OCI-LY3 (cell line): ENCODE measurements at regions not wholly inside any gene's neighbourhood (a gene's known extent, or its start where the extent isn't known, plus 50 kb on each side); places are given as distances from the start of the nearest gene placed in this dataset.

Source experiments
- H2AFZ ChIP-seq: fragments of 200-600, 300-600 bp; shearing (Covaris generic); 2 replicates; pipeline ENCODE4 v1.6.0; 2014; ENCODE audit warnings: antibody characterized with exemption, low read depth, low read length
- H3K27ac ChIP-seq: fragments of 200-600, 300-600 bp; sonication (generic); 2 replicates; pipeline ENCODE4 v1.5.1; 2014; ENCODE audit warnings: mild to moderate bottlenecking, low read length, moderate library complexity, mixed read lengths
- H3K27me3 ChIP-seq: fragments of 200-600, 300-600 bp; sonication (generic); 2 replicates; pipeline ENCODE4 v1.6.1; 2014; ENCODE audit warnings: low read depth, low read length, mixed read lengths
- H3K36me3 ChIP-seq: fragments of 200-600, 300-600 bp; sonication (generic); replicated peaks from 2 replicates; pipeline ENCODE3; 2014; ENCODE audit warnings: low read depth, low read length, mixed read lengths
- H3K4me1 ChIP-seq: fragments of 300-600, 200-600 bp; sonication (generic); 2 replicates; pipeline ENCODE4 v1.6.1; 2014; ENCODE audit warnings: low read length, mixed read lengths
- H3K4me2 ChIP-seq: fragments of 200-600, 300-600 bp; sonication (generic); 2 replicates; pipeline ENCODE4 v1.6.1; 2014; ENCODE audit warnings: low read length, mixed read lengths
- H3K4me3 ChIP-seq: fragments of 300-600, 200-600 bp; sonication (generic); 2 replicates; pipeline ENCODE4 v1.5.1; 2014; ENCODE audit warnings: antibody characterized with exemption, mild to moderate bottlenecking, low read length, moderate library complexity
- H3K79me2 ChIP-seq: fragments of 300-600, 200-600 bp; shearing (Covaris generic); 2 replicates; pipeline ENCODE4 v1.6.1; 2014; ENCODE audit warnings: mild to moderate bottlenecking, low read length, mixed read lengths
- H3K9ac ChIP-seq: fragments of 300-600, 200-600 bp; shearing (Covaris generic); 2 replicates; pipeline ENCODE4 v1.6.0; 2014; ENCODE audit warnings: mild to moderate bottlenecking, low read length, moderate library complexity
- H3K9me3 ChIP-seq: fragments of 200-600, 300-600 bp; shearing (Covaris generic); 2 replicates; pipeline ENCODE4 v1.6.1; 2014; ENCODE audit warnings: low read length, mixed read lengths; ENCODE audit not compliant: insufficient read depth
- H4K20me1 ChIP-seq: fragments of 200-600, 300-600 bp; sonication (generic); 2 replicates; pipeline ENCODE4 v1.6.1; 2016; ENCODE audit warnings: low read length, mixed read lengths; ENCODE audit not compliant: insufficient read depth
- EZH2phosphoT487 ChIP-seq: fragments of 200-600 bp; shearing (Covaris generic); IDR thresholded peaks from 2 replicates; pipeline ENCODE4 v1.6.1; 2018; ENCODE audit warnings: antibody characterized with exemption, mixed run types, low read depth
- TF ChIP-seq, protein P1 (sequence below): fragments of 200-600, 300-600 bp; sonication (generic); IDR thresholded peaks from 2 replicates; pipeline ENCODE4 v1.5.1; 2014; ENCODE audit warnings: antibody characterized with exemption, low read length, low read depth

DNA sequence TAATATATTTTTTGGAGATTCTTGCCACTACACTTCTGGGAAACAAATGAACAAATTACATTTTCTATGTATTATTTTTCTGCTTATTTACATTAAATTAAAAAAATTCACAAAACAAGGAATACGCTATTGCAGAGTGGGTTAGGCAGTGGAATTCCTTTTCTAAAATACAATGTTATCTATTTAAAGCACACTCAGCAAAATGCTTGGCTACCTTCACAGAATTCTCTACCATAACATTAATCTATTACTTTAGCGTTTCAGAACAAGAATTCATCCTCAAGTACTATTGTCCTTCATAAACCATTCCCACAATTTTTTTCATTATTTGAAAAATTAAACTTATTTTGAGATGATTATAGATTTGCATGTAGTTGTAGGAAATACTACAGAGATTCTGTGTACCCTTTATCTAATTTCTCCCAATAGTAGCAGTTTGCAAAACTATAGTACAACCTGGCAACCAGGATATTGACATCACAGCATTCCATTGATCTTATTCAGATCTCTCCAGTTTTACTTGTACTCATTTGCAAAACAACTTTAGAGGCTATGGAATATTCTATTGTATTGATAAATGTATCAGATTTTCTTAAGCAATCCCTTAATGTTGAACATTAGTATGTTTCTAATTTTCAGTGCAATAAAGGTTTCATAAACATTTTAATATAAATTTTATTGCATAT lies 120.9 kb downstream of the DLEU7 start:
- Histone ChIP-seq H3K4me2 (no peak overlapping the region), H3K9ac (no peak overlapping the region), H3K27me3 (no peaks in the 10 kb centered on the region), H3K79me2 (no peaks in the 10 kb centered on the region), H3K4me3 (no peak overlapping the region), H3K36me3 (no peaks in the 10 kb centered on the region), H3K27ac (no peak overlapping the region), H3K9me3 (no peaks in the 10 kb centered on the region), H3K4me1 (no peaks in the 10 kb centered on the region), H2AFZ (no peak overlapping the region), H4K20me1 (no peaks in the 10 kb centered on the region)
- TF ChIP-seq EZH2phosphoT487, result no peak
- TF ChIP-seq, protein P1, sequence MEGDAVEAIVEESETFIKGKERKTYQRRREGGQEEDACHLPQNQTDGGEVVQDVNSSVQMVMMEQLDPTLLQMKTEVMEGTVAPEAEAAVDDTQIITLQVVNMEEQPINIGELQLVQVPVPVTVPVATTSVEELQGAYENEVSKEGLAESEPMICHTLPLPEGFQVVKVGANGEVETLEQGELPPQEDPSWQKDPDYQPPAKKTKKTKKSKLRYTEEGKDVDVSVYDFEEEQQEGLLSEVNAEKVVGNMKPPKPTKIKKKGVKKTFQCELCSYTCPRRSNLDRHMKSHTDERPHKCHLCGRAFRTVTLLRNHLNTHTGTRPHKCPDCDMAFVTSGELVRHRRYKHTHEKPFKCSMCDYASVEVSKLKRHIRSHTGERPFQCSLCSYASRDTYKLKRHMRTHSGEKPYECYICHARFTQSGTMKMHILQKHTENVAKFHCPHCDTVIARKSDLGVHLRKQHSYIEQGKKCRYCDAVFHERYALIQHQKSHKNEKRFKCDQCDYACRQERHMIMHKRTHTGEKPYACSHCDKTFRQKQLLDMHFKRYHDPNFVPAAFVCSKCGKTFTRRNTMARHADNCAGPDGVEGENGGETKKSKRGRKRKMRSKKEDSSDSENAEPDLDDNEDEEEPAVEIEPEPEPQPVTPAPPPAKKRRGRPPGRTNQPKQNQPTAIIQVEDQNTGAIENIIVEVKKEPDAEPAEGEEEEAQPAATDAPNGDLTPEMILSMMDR, result no peak

DNA sequence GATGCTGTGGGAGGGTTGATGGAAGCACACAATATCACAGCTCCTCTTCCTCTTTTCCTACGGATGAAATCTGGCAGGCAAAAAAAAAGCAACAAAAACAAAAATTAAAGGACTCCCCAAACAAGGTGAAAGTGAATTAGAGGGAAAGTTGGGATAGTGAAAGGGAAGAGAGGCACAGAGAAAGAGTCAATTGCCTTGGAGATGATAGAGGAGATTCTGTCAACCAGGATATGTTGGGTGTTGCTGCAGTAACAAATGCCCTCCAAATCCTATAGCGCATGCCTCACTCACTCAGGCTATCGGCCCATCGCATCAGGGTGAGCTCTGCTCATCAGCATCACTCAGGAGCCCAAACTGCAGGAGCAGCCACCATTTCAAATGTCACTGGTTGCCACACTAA lies 119.1 kb downstream of the DLEU7 start:
- no peaks in the 10 kb centered on the region for H3K36me3 ChIP-seq
- no peaks in the 10 kb centered on the region for H3K79me2 ChIP-seq
- H2AFZ ChIP-seq, result no peak overlapping the region
- H3K4me1 ChIP-seq, result no peaks in the 10 kb centered on the region
- H3K4me3 ChIP-seq, result no peak overlapping the region
- H4K20me1 ChIP-seq, result no peaks in the 10 kb centered on the region
- H3K9me3 ChIP-seq, result no peaks in the 10 kb centered on the region
- H3K27ac ChIP-seq, result no peak overlapping the region
- no peak overlapping the region for H3K9ac ChIP-seq
- H3K27me3 ChIP-seq, result no peaks in the 10 kb centered on the region
- no peak overlapping the region for H3K4me2 ChIP-seq
- TF ChIP-seq, protein P1, result no peak
- TF ChIP-seq EZH2phosphoT487, result no peak

DNA sequence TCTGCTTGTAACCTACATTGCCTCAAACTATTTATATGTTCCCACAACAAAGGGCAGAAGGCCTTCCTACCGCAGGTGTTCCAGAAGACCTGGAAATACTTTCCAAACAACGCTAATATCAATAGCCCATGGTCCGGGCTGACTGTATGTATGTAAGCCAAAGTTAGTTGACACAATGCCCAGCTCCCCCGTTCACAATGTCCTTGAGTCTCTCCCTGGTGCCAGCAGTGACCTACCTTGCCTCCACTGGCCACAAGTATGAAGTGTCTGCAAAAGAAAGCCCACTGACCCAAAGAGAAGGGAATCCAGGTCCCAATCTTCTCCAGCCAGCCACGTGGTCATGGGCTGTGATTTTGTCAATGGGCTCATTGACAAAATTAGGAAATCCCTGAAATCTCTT lies 118.6 kb downstream of the DLEU7 start:
- no peaks in the 10 kb centered on the region for H3K36me3 ChIP-seq
- no peak overlapping the region for H2AFZ ChIP-seq
- TF ChIP-seq, protein P1, result no peak
- no peak for TF ChIP-seq EZH2phosphoT487
- no peak overlapping the region for H3K4me3 ChIP-seq
- H3K79me2 ChIP-seq, result no peaks in the 10 kb centered on the region
- no peaks in the 10 kb centered on the region for H3K27me3 ChIP-seq
- no peak overlapping the region for H3K9ac ChIP-seq
- H3K27ac ChIP-seq, result no peak overlapping the region
- no peak overlapping the region for H3K4me2 ChIP-seq
- H3K9me3 ChIP-seq, result no peaks in the 10 kb centered on the region
- no peaks in the 10 kb centered on the region for H4K20me1 ChIP-seq
- H3K4me1 ChIP-seq, result no peaks in the 10 kb centered on the region

DNA sequence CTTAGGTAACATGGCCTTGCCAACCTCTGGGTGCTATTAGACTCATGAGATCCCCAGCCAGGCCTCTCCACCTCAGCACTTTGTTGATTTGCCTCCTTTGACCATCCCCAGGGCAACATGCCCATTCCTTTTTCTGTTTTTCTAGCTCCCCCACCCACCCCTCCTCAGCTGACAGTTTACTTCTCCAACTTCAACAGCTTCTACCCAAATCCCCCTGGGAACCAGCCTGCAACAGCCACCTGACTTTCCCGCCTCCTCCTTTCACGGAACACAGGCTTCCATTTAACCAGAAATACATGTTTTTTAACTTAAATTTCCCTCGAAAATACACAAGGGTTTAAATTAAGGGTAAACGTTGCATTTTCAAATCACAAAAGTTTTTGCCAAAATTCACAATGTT lies 117.3 kb downstream of the DLEU7 start:
- Histone ChIP-seq H3K4me1 (no peaks in the 10 kb centered on the region), H3K27me3 (no peaks in the 10 kb centered on the region), H2AFZ (no peak overlapping the region), H3K27ac (no peak overlapping the region), H4K20me1 (no peaks in the 10 kb centered on the region), H3K9ac (no peak overlapping the region), H3K36me3 (peaks cover 4% of the 10 kb centered on the region), H3K79me2 (no peaks in the 10 kb centered on the region), H3K4me3 (no peak overlapping the region), H3K4me2 (no peak overlapping the region), H3K9me3 (peaks cover 8% of the 10 kb centered on the region; the same call in 1 of the 2 replicates)
- no peak for TF ChIP-seq EZH2phosphoT487
- TF ChIP-seq, protein P1, result no peak
